Stimulated activated naive CD8-positive, alpha-beta T cell treated with anti-CD3 and anti-CD28 coated beads, Interleukin-15, Interleukin-2, amounts not matched to agents 100 ng/mL and 50 ng/mL, for 24 hours (primary cell): ENCODE measurements at regions not wholly inside any gene's neighbourhood (a gene's known extent, or its start where the extent isn't known, plus 50 kb on each side); places are given as distances from the start of the nearest gene placed in this dataset.

Experiments
- H3K27ac Mint-ChIP-seq: one replicate; pipeline ENCODE4 v1.8.0; 2021; ENCODE audit warnings: mild to moderate bottlenecking, mixed read lengths
- H3K27me3 Mint-ChIP-seq: one replicate; pipeline ENCODE4 v1.8.0; 2021; ENCODE audit warnings: mixed read lengths
- H3K36me3 Mint-ChIP-seq: one replicate; pipeline ENCODE4 v1.8.0; 2021; ENCODE audit warnings: low read depth, mixed read lengths
- H3K4me1 Mint-ChIP-seq: one replicate; pipeline ENCODE4 v1.8.0; 2021; ENCODE audit warnings: low read depth, mixed read lengths
- H3K4me3 Mint-ChIP-seq: one replicate; pipeline ENCODE4 v1.8.0; 2021; ENCODE audit warnings: mild to moderate bottlenecking, mixed read lengths
- H3K9me3 Mint-ChIP-seq: one replicate; pipeline ENCODE4 v1.8.0; 2021; ENCODE audit warnings: mixed read lengths

DNA sequence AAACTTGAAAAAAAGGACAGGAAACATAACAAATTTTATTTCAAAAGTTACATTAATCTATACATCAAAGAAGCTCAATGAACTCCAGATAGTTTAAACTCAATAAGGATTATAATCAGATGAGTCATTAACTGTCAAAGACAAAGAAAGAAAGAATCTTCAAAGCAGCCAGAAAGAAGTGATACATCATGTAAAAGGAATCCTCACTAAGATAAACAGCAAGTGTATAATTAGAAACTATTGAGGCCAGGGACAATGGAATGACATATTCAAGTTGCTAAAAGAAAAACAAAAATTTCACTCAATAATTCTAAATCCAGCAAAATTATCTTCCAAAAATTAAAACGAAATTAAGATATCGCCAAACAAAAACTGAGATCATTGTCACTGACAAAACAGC is 161.6 kb upstream of the NWD2 start:
- H3K9me3 Mint-ChIP-seq: peaks cover 26% of the 10 kb centered on the region
- no peak overlapping the region for H3K27ac Mint-ChIP-seq
- no peaks in the 10 kb centered on the region for H3K27me3 Mint-ChIP-seq
- no peaks in the 10 kb centered on the region for H3K4me1 Mint-ChIP-seq
- no peaks in the 10 kb centered on the region for H3K36me3 Mint-ChIP-seq
- H3K4me3 Mint-ChIP-seq: no peak overlapping the region

DNA sequence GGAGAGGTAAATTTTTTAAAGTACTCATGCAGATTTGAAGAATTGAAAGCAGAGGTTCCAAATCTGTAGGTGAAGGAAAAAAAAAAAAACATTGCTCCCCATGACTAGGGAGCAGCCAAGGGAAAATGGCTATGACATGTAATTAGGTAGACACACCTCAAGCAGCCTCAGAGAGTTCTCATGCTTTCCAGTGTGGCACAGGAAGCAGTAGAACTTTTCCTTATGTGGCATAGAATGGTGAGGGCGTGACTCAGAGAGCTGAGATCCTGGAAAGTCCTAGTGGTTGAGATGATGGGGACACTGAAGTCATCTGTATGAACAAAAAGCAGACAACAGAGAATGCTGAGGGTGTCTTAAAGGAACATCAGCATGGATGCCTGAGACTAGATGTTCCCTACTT is 148.6 kb upstream of the NWD2 start:
- Mint-ChIP-seq H3K36me3 (no peaks in the 10 kb centered on the region), H3K4me1 (no peaks in the 10 kb centered on the region), H3K4me3 (no peak overlapping the region), H3K27me3 (no peaks in the 10 kb centered on the region), H3K27ac (no peak overlapping the region), H3K9me3 (no peaks in the 10 kb centered on the region)

DNA sequence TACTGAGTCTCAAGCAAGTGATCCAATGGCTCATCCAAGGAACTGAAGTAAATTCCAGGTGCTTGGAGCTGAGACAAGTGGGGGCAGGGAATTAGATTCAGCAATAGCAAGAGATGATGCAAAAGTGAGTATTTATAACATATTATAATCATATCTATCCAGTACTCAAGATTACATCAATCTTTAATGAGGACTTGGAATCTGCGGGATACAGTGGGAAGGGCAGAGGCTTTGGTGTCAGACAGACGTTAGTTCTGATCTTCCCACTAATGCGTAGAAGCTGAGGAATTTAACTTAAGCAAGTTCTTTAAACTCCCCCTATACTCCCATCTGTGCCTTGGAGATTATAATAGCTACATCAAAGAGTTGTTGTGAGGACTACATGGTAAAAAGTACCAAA is 143.4 kb upstream of the NWD2 start:
- no peaks in the 10 kb centered on the region for H3K9me3 Mint-ChIP-seq
- no peaks in the 10 kb centered on the region for H3K27me3 Mint-ChIP-seq
- no peaks in the 10 kb centered on the region for H3K4me1 Mint-ChIP-seq
- H3K36me3 Mint-ChIP-seq: no peaks in the 10 kb centered on the region
- no peak overlapping the region for H3K4me3 Mint-ChIP-seq
- H3K27ac Mint-ChIP-seq: no peak overlapping the region

DNA sequence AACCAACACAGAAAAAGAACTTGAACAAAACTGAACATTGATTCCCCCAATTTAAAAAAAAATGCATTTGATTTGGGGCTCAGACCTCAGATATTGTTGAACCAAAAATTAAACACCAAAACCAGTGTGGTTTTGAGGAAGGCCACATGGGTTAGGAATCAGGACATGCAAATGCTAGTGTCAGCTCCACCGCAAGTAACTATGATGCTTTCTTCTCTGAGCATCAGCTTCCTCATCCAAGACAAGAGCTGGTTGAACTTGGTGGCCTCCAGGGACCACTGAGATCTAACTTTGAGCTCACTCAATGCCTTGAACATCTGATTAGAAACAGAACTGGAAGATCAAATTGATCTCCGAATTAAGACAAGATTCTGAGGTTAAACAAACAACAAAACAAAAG is 142.9 kb upstream of the NWD2 start:
- Mint-ChIP-seq H3K9me3 (no peaks in the 10 kb centered on the region), H3K27me3 (no peaks in the 10 kb centered on the region), H3K27ac (no peak overlapping the region), H3K4me1 (no peaks in the 10 kb centered on the region), H3K4me3 (no peak overlapping the region), H3K36me3 (no peaks in the 10 kb centered on the region)

DNA sequence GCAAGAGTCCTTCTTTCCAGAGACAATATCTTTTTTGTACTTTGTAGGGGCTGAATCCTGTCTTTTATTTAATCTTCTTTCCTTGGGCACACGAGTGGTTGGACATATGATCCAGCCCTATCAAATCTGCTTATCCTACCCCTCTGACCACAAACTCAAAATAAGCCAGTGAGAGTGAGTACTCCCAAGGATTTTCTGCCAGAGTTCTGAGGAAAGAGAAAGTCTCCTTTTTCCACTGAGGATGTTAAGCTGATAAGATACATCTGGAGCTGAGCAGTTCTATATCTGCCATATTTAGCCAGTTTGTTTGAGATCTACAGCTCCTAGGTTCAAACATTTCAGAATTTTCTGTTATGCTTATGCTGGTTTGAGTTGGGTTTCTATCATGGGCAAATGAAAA is 134.8 kb upstream of the NWD2 start:
- Mint-ChIP-seq H3K4me1 (no peaks in the 10 kb centered on the region), H3K4me3 (no peak overlapping the region), H3K9me3 (no peaks in the 10 kb centered on the region), H3K27me3 (no peaks in the 10 kb centered on the region), H3K27ac (no peak overlapping the region), H3K36me3 (no peaks in the 10 kb centered on the region)

DNA sequence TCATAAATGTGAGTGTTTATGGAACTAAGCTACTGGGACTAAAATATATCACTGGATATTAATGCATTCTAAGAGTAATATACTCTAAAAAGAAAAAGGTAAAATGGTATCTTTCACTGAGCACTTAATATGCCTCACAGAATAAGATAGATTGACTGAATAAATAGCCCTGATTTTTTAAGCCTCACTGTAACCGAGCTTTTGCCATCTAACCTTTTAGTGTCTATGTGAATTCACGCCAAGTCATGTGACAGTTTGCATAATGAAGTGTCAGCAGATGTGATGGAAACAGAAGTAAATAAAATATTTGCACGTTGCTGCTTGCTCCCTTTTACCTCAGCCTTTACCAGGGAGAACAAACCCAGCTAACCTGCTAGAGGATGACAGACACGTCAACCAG is 119.7 kb upstream of the NWD2 start:
- no peaks in the 10 kb centered on the region for H3K9me3 Mint-ChIP-seq
- H3K27ac Mint-ChIP-seq: no peak overlapping the region
- peaks cover 4% of the 10 kb centered on the region for H3K27me3 Mint-ChIP-seq
- H3K4me3 Mint-ChIP-seq: no peak overlapping the region
- H3K4me1 Mint-ChIP-seq: no peaks in the 10 kb centered on the region
- no peaks in the 10 kb centered on the region for H3K36me3 Mint-ChIP-seq

DNA sequence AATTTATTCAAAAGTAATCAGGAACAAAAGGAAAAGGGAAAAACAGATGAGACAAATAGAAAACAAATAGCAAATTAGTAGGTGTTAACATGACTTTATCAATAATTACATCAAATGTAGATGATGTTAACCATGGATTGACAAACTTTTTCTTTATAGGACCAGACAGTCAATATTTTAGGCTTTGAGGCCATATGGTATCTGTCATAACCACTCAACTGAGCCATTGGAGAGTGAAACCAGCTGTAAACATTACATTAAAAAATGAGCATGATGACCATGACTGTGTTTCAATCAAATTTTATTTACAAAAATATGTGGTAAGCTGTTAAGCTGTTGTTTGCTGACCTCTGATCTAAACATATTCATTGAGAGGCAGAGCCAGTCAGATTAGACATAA is 118.5 kb upstream of the NWD2 start:
- Mint-ChIP-seq H3K4me1 (no peaks in the 10 kb centered on the region), H3K9me3 (no peaks in the 10 kb centered on the region)

DNA sequence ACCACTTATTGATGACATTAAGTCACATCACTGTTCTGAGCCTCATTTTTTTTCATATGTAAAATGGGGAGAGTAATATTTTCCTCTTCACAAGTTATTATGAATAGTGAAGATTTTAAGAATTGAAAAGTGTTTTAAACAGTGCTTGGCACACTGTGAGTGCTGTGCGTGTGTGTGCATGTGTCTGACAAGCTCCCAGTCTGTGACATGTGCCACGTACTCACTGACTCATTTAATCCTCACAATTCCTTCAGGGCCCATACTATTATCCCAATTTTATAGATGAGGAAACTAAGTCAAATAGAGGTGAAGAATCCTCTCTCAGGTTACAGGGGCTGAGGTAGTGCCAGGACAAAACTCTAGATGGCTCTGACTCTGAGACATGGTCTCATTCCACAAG is 114.1 kb upstream of the NWD2 start:
- H3K4me1 Mint-ChIP-seq: no peaks in the 10 kb centered on the region

More for the DNA sequence above, 118.5 kb upstream of the NWD2 start:
- no peak overlapping the region for H3K4me3 Mint-ChIP-seq
- no peaks in the 10 kb centered on the region for H3K36me3 Mint-ChIP-seq
- peaks cover 4% of the 10 kb centered on the region for H3K27me3 Mint-ChIP-seq
- no peak overlapping the region for H3K27ac Mint-ChIP-seq

DNA sequence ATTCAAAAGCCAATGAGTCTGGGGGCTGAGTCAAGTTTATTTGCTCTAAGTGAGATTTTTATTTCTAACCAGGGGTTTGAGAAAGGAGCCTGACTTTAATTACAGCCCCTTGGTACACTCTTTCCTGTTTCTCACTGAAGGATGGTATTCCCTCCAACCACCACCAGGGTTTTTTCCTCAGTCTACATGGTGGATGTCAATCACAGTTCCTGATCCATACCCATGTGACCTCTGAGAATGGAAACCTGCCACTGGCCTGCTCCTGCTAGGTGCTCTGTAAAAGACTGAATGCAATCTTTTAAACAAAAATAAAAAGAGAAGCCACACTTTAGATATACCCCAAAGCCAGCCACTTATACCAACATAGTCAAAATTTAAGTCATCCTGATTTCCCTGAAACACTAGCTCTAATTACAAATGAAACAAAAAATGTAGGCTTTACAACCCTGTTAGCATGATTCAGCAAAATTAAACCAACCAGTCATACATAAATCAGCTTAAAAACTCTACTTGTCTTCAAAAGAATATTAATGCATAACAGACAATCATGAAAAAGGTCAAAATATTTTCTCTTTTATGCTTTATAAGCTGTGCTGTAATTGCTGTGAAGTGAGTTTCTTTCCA is 112.1 kb upstream of the NWD2 start:
- H3K27ac Mint-ChIP-seq: no peak overlapping the region

More for the DNA sequence above, 114.1 kb upstream of the NWD2 start:
- no peaks in the 10 kb centered on the region for H3K9me3 Mint-ChIP-seq
- no peak overlapping the region for H3K4me3 Mint-ChIP-seq
- no peaks in the 10 kb centered on the region for H3K27me3 Mint-ChIP-seq
- H3K27ac Mint-ChIP-seq: no peak overlapping the region
- H3K36me3 Mint-ChIP-seq: no peaks in the 10 kb centered on the region

DNA sequence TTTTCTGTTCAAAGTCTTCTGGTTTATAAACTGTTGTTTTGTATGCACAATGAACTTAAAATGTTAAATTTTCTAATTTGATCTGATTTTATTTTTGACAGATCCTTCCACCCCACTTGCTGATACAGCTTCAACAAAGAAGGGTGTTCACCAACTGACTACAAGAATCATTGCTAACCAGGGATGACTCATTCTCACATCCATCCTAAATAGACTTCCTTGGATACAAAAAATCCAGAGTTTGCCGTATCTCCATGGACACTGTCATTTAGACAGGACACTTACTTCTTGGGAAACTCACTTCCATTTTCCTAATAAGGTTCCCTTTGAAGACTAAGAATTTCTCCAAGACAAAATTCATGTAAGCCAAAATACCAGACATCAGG is 111.6 kb upstream of the NWD2 start:
- H3K4me3 Mint-ChIP-seq: no peak overlapping the region
- H3K9me3 Mint-ChIP-seq: no peaks in the 10 kb centered on the region
- no peaks in the 10 kb centered on the region for H3K4me1 Mint-ChIP-seq
- H3K36me3 Mint-ChIP-seq: no peaks in the 10 kb centered on the region
- no peak overlapping the region for H3K27ac Mint-ChIP-seq
- H3K27me3 Mint-ChIP-seq: peaks cover 2% of the 10 kb centered on the region

More for the DNA sequence above, 112.1 kb upstream of the NWD2 start:
- Mint-ChIP-seq H3K4me1 (no peaks in the 10 kb centered on the region), H3K4me3 (no peak overlapping the region), H3K27me3 (no peaks in the 10 kb centered on the region), H3K36me3 (no peaks in the 10 kb centered on the region), H3K9me3 (no peaks in the 10 kb centered on the region)

DNA sequence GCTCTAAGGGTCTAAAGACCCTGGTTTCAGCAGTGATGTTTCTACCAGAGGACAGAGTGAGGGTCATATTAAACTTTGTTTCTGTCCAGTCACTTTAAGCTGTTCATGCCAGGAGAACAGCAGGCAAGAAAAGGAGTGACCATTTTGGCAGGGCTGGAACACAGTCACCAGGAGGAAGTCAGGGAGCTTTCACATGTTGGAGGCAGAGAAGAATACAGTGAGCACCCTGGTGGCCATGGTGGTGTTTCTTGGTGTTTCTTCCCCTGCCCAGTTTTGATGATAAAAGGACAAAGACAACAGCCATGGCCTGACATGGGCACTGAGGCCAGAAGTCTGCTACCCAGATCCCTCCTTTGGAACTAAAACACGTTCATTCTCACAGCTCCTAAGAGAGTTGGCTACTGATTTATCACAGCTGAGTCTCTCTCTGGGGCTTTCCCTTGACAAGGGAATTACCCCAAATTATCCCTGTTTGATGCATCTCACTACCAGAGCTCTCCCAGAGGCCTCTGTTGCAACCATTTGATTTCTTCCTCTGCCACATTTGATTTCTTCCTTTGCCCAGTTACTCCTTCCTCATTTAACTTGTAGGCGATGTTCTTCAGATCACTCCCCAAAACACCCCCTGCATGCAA is 106.4 kb upstream of the NWD2 start:
- no peak overlapping the region for H3K4me3 Mint-ChIP-seq
- H3K27me3 Mint-ChIP-seq: peaks cover 3% of the 10 kb centered on the region
- no peaks in the 10 kb centered on the region for H3K9me3 Mint-ChIP-seq
- no peaks in the 10 kb centered on the region for H3K4me1 Mint-ChIP-seq
- H3K27ac Mint-ChIP-seq: no peak overlapping the region
- H3K36me3 Mint-ChIP-seq: no peaks in the 10 kb centered on the region

DNA sequence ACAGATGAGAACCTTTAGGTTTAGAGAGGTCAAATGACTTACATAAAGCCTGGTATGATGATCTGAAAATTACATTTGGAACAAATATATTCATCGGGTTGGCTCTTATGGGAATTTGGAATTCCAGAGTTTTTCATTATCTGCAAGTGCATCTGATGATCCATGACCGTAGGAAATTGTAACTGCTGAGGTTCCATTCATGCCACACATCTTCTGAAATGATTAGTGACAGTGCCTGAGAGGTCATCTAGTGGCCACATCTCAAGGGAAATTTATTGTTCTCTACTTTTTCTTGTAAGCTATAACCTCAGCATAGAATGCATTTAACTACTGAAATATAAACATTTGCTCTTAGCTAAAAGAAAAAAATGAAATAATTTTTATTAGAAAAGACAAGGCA is 105.8 kb upstream of the NWD2 start:
- Mint-ChIP-seq H3K27me3 (peaks cover 3% of the 10 kb centered on the region), H3K4me1 (no peaks in the 10 kb centered on the region), H3K36me3 (no peaks in the 10 kb centered on the region), H3K4me3 (no peak overlapping the region), H3K27ac (no peak overlapping the region), H3K9me3 (no peaks in the 10 kb centered on the region)

DNA sequence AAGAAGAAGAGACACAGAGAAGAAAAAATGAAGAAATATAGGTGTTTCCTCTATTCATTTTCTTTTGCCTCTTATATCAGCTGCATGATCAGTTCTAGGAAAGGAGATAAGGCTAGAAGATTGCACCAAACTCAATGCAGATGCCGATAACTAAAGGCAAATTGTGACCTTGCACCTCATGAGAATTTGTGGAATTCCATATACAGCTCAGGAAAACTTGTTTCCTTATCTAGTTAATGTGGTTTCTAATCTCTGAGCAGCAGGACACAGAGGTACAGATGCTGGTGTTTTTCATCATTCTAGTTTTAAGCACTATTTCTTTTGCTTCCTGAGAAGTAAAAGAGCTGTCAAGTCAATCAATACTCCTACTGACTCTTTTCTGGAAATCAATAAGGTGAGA is 104.6 kb upstream of the NWD2 start:
- Mint-ChIP-seq H3K4me3 (no peak overlapping the region), H3K36me3 (no peaks in the 10 kb centered on the region), H3K27ac (no peak overlapping the region), H3K9me3 (no peaks in the 10 kb centered on the region), H3K27me3 (peaks cover 3% of the 10 kb centered on the region), H3K4me1 (no peaks in the 10 kb centered on the region)

DNA sequence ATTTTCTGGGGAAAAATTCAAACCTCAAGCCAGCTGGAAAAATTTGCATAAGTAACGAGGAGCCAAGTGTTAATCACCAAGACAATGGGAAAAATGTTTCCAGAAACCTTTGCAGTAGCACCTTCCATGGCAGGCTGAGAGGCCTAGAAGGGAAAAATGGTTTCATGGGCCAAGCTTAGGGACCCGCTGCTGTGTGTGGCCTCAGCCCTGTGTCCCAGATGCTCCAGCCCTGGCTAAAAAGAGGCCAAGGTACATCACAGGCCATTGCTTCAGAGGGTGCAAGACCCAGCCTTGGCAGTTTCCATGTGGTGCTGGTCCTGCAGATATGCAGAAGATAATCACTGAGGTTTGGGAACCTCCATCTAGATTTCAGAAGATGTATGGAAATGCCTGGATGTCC is 98.3 kb upstream of the NWD2 start:
- Mint-ChIP-seq H3K4me1 (no peaks in the 10 kb centered on the region), H3K27me3 (no peaks in the 10 kb centered on the region), H3K27ac (no peak overlapping the region), H3K9me3 (peaks cover 5% of the 10 kb centered on the region), H3K4me3 (no peak overlapping the region), H3K36me3 (no peaks in the 10 kb centered on the region)

DNA sequence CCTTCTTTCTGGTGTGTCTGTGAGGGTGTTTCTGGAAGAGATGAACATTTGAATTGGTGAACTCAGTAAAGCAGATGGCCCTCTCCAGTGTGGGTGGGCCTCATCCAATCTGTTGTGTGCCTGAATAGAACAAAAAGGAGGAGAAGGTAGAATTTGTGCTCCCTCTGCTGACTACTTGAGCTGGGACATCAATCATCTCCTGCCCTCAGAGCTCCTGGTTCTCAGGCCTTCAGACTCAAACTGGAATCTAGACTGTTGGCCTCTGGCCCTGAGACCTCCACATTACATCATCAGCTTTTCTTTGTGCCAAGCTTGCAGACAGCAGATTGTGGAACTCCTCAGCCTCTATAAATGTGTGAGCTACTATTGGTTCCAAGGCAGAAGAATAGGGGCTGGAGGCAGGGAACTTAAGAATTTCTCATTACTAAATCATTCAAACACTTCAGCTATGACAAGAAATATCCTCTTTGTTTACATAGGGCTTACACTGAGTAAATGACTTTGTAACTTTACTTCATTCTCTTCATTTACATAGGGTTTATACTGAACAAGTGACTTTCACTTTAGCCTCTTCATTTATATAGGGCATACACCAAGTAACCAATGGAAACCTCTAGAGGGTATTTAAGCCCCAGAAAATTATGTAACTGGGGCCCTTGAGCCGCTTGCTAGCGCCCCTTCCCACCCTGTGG is 86.9 kb upstream of the NWD2 start:
- Mint-ChIP-seq H3K9me3 (peaks cover 3% of the 10 kb centered on the region), H3K27ac (no peak overlapping the region), H3K4me3 (no peak overlapping the region), H3K4me1 (no peaks in the 10 kb centered on the region), H3K36me3 (no peaks in the 10 kb centered on the region), H3K27me3 (no peaks in the 10 kb centered on the region)

DNA sequence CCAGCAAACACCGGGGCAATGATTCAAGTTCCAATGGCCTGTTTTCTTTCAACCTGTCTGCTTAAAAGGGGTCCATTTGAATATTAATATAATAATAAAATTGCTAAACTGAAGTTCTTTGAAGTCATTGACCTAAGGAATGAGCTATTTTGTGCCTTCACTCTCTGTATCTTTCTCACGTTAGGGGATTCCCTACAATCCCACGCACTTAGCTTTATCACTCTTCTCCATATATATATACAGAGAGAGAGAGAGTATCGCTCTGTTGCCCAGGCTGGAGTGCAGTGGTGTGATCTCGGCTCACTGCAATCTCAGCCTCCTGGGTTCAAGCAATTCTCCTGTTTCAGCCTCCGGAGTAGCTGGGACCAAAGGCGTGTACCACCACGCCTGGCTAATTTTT is 83.9 kb upstream of the NWD2 start:
- H3K4me3 Mint-ChIP-seq: no peak overlapping the region
- no peaks in the 10 kb centered on the region for H3K36me3 Mint-ChIP-seq
- H3K9me3 Mint-ChIP-seq: no peaks in the 10 kb centered on the region
- no peak overlapping the region for H3K27ac Mint-ChIP-seq
- no peaks in the 10 kb centered on the region for H3K27me3 Mint-ChIP-seq
- H3K4me1 Mint-ChIP-seq: no peaks in the 10 kb centered on the region
